ENCODE measurements at regions not wholly inside any gene's neighbourhood (a gene's known extent, or its start where the extent isn't known, plus 50 kb on each side); places are given as distances from the start of the nearest gene placed in this dataset.
"Not testable (repeated sequence)": the region's sequence is repeated elsewhere in the genome, so short reads cannot be mapped to it uniquely, and the experiment has no call there.

DNA sequence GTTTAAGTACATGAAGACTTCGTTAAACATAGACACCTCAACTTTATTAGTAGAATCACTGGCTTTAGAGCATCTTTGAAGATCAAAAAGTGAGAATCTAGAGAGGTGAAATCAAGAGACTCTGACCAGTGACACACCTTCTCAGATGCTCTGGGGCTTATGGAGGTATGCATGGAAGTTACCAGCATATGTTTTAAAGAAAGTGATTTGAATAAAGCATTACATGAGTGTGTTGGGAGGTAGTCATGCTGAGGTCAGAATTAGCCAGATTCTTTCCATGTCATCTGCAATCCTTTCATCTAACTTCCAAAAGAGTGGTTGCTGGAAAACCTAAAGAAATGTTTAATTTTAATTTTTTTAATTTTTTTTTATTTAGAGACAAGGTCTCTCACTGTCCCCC is 658.0 kb upstream of the GOLIM4 start:
- DNase-seq (ENCODE audit: low read depth), result no peak

DNA sequence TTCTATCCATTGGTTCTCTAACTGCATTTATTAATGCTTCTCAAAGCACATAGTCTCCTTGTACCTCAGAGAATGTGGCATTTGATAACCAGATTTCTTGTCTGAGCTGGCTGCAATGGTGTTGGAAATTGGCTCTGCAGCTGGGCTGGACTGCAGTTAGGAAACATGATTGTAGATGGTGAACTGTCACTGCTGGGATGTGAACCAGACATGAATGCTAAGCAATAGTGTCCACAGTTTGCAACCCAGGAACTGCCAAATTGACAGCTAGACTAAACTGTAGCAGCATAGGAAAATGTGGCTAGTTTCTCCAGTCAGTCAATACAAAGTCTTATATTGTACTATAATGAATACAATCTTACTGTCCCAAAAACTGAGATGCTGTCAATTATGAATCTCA is 656.6 kb upstream of the GOLIM4 start:
- DNase-seq (ENCODE audit: low read depth), result no peak

DNA sequence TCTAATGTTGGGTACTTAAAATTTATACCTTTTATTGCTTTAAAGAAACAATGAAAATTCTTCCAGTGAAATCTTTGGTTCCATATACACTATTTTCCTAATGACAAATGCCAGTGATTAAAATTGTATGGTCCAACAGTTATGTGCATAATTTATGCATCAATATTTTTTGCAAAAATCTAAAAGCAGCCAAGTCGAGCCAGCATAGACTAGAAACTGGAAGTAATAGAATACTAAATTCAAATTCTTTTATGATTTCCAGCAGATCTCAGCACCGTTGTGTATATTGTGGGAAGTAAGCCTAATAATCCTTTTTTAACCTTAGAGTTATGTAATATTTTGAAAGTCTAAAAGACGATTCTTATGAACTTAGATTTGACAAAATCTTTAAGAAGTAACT is 652.0 kb upstream of the GOLIM4 start:
- DNase-seq (ENCODE audit: low read depth), result no peak

- no peak for DNase-seq (ENCODE audit: low read depth)
Measured at GRCh38 chr3:168738527-168739325, 643.0 kb upstream of the GOLIM4 start.

GRCh38 chr3:168736202-168736601 is 640.5 kb upstream of the GOLIM4 start:
- DNase-seq (ENCODE audit: low read depth), result no peak

DNA sequence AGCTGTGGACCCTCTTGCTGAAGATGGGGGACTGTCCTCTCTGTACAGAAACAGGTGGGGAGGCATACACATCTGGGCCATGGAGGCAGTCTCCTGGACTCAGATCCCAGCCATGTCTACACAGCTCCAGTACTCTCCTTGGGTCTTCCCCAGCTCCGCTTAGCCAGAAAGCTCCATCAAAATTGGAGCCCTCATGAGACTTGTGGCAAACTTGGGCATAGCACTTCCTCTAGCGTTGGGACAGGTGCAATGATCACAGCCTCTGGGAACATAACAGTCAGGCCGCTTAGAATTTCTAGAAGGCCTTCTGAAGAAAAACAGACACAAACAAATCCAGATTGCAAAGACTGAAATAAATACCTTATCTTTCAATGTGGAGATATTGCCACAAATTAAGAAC is 634.3 kb upstream of the GOLIM4 start:
- DNase-seq (ENCODE audit: low read depth), result no peak

DNA sequence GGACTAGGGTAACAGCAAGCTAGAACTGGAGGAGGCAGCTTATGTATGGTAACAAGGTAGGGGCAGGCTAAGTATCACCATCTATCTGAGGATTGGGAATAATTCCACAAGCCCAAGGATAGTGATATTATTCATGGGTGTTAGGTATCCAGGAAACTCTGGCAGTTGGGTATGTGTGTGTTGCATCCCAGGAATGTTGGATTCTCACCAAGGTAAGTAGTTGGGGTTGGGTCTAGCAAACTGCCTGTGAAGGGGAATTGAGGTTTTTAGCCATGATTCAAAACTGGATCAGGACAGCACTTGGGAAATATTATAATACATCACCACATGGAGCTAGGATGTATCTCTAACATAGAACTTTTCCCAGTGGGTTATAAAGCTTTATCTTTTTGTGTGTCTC is 626.4 kb upstream of the GOLIM4 start:
- no peak for DNase-seq (ENCODE audit: low read depth)

DNA sequence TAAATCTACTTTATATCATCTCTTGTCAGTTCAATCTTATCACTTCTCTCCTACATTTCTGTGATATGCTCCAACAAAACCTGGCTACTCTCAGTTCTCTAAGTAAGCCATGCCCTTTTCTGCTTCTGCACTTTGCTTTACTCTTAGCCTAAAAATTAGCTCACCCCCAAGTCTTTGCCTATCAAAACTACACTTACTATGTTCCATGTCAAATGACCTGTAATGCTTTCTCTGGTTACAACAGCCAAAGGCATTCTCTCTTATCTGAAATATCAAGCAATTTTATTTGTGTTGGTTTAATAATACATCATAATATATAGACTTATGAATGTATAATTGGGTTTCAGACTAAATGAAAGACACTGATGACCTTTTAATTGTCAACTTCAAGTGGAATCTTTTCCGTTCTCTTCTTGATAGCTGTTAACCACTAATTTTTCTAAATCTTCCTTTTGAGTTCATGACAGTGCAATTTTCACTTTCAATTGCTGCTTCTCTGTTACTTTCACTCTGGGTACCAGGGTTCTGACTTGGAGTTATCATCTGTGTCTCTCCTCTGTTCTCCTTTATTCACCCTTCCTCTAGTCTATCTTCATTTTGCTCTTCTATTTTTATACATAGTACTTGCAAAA is 619.0 kb upstream of the GOLIM4 start:
- no peak for DNase-seq (ENCODE audit: low read depth)

DNA sequence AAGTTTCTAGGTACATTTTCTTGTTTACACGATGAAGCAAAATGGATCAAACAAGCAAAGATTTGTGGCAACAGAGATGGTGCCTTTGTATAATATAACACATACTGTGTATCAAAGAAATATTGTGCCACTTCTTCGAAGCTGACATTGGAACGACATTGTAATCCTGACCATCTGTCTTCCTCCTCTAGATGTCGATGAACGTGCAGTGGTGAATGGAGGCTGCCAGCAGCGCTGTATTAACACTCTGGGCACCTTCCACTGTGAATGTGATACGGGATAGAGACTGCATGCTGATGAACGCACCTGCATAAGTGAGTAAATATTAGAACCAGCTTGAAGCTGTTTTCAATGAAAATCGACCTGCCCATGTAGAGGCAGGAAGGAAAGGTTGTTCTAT is 613.3 kb upstream of the GOLIM4 start:
- no peak for DNase-seq (ENCODE audit: low read depth)

DNA sequence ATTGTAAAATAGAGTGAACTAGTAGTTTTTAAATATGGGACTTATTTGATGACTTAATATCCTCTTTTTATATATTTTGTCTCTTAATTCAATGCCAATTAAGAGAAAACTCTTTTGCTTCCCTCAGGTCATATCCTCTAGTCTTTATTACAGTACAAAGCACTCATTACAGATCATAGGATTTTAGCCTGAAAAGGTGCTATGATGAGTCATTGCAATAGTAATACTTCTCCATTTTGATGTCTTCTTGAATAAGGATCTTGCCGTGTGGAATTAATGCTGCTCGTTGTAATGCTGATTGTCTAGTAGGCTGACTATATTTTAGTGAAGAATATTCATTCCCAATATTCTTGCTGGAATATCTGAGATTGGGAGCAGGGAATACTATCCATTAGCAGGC is 612.2 kb upstream of the GOLIM4 start:
- no peak for DNase-seq (ENCODE audit: low read depth)

DNA sequence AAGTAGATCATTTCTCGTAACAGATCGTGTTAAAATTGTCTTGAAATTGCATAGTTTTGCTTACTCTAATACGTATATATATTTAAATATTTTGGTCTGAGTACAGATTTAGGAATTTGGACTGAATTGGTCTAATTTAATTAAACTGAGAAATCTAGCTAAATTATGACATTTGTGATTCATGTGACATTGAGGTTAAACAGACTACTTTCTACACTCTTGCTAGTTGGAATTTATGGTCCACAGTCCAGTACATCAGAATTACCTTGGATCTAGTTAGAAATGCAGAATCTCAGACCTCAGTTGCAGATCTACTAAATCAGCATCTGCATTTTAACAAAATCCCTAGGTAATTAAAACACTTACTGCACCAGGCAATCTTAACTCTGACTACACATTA is 609.7 kb upstream of the GOLIM4 start:
- DNase-seq (ENCODE audit: low read depth), result no peak

DNA sequence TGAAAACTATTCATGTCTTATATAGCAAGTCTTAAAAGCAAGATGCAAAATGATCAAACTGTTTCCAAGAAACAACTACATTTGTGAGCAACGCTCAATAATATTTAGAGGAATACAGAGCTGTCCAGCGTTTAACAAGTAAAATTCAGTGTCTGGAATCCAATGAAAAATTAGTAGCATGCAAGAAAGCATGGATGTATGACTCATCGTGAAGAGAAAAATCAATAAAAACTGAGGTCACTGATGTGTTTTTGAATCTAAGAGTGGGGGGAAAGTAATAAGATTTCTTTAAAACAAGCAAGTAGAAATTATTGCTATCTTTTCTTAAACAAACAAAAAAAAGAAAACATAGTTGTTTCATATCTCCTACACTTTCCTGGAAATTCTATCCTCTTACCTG is 600.3 kb upstream of the GOLIM4 start:
- DNase-seq (ENCODE audit: low read depth), result no peak

DNA sequence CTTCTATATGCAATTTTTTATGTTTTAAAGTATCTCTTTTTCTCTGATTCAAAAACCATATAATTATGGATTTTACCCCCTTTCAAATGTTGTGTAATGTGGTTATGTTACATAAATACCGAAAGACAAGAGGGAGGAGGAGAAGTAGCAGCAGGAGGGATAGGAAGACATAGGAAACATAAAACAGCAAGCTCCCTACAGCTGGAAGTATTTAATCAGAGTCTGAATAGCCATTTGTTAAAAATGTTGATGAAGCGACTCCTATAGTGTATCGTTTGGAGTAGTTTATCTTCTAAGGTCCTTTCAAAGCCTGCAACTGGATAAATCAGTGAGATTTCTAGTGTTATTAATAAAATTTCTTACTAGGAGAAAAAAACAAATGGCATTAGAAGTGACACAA is 598.1 kb upstream of the GOLIM4 start:
- DNase-seq (ENCODE audit: low read depth), result no peak

GRCh38 chr3:168688267-168688666 is 592.5 kb upstream of the GOLIM4 start:
- DNase-seq (ENCODE audit: low read depth), result no peak

GRCh38 chr3:168684519-168684918 is 588.8 kb upstream of the GOLIM4 start:
- no peak for DNase-seq (ENCODE audit: low read depth)

- DNase-seq (ENCODE audit: low read depth), result no peak
Measured at GRCh38 chr3:168678730-168679129, 583.0 kb upstream of the GOLIM4 start.

DNA sequence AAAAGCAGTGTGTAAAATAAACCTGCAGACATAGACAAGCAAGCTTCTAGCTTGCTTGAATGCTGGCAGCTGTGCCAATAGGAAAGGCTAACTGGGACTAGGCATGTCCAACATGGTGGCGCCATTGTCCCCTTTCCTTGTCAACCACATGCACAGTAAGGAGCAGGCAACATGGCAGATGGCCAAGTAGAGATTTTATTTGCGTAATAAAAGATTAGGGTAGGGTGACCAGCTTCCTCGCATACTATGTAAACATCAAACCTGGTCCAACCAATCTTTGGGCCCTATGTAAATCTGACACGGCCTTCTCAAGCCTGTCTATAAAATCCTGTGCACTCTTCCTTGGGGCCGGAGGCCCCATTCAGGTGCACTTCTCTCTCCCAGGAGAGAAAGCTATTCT is 575.4 kb upstream of the GOLIM4 start:
- DNase-seq (ENCODE audit: low read depth), result no peak

DNA sequence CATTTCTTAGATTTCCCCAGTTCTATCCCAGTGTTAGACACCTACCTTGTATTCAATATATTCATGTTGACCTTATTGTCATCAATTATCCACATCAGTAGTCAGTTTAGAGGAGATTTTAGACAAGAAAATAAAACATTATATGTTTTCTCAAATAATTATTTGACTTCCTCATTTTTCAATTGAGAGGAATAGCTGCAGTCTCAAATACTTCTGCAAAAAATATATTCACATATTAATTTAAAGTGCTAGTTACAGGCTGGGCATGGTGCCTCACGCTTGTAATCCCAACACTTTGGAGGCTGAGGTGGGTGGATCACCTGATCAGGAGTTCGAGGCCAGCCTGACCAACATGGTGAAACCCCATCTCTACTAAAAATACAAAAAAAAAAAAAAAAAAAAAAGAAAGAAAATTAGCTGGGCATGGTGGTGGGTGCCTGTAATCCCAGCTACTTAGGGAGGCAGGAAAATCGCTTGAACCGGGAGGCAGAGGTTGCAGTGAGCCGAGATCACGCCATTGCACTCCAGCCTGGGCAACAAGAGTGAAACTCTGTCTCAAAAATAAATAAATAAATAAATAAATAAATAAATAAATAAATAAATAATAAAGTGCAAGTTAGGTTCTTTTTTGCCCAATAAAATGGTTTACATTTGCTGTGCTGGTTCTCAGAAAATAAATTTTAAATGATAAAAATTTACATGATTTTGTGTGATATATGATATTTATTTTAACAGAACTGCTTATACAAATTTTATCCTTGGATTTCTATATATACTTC is 565.3 kb upstream of the GOLIM4 start:
- not testable (repeated sequence) for DNase-seq (ENCODE audit: low read depth)

DNA sequence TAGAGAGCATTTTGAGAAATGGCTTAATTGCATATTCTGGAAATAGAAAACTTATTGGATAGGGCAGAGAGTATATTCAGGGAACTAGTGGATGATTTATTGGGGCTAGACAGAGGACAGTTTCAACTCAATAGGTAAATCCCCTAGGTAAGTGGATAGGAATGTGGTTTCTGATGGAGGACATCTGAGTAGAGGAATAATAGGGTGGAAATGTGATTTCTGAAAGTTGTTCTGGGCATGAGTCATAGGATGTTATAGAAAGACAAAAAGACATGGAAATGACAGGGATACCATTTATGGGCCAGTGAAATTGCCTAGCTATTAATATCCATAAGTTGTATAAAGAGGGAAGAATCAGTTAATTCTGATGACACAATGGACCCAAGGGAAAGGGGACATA is 563.3 kb upstream of the GOLIM4 start:
- DNase-seq (ENCODE audit: low read depth), result no peak

GRCh38 chr3:168655611-168656010 is 559.9 kb upstream of the GOLIM4 start:
- no peak for DNase-seq (ENCODE audit: low read depth)

DNA sequence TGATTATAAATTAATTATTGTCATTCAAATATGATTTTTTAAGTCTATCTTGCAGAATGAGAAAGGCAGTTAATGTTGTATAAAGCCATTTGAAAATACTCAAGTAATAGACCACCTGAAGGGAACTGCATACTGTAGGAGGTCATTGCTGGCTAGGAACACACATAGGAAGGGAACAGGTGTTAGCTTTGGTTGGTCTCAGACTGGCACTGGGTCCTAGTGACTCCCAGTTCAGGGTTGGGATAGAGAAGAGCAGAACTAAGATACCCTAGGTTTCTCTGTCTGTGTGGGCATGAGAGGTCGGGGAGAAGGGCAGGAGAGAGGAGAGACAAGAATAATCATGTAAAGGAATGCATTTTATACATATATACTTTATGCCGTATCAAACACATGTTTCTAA is 559.0 kb upstream of the GOLIM4 start:
- DNase-seq (ENCODE audit: low read depth), result no peak

DNA sequence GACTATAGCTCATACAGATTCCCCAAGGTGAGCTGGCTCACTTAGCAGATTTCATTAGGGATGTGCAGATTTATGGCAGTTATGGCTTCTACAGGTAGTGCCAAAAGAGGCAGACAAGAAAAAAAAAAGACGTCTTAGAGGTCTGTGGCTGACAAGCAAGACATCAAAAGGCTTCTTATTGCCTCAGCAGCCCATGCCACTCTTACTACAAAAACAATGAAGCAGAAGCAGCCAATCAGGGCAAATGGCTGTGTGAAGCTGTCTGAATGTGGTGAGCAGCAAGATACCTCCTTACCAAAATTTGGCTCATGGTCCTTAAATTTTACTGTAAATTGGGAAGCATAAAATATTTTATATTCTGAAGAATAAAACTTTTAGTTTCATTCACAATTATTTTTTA is 557.5 kb upstream of the GOLIM4 start:
- no peak for DNase-seq (ENCODE audit: low read depth)

- DNase-seq (ENCODE audit: low read depth), result no peak
Measured at GRCh38 chr3:168648321-168648720, 552.6 kb upstream of the GOLIM4 start.
